Testis (tissue), 2 donors: ENCODE measurements at regions not wholly inside any gene's neighbourhood (a gene's known extent, or its start where the extent isn't known, plus 50 kb on each side); places are given as distances from the start of the nearest gene placed in this dataset.

Experiments
- DNase-seq: peaks from one replicate; pipeline ENCODE4 v3.0.0-alpha.2; 2019
- H3K27ac ChIP-seq, 2 donors: fragments of 200-600 bp; sonication (generic); one replicate each; pipeline ENCODE4 v1.5.1; 2019
- H3K27me3 ChIP-seq: fragments of 200-600 bp; sonication (generic); one replicate; pipeline ENCODE4 v1.5.1; 2019
- H3K36me3 ChIP-seq: fragments of 200-600 bp; sonication (generic); one replicate; pipeline ENCODE4 v1.5.1; 2017; ENCODE audit warnings: low read depth; ENCODE audit errors: missing control alignments
- H3K4me1 ChIP-seq: fragments of 200-600 bp; sonication (generic); one replicate; pipeline ENCODE4 v1.5.1; 2019
- H3K4me3 ChIP-seq, 2 donors: fragments of 200-600 bp; sonication (generic); one replicate each; pipeline ENCODE4 v1.5.1; 2017 to 2019
- H3K9me3 ChIP-seq: fragments of 200-600 bp; sonication (generic); one replicate; pipeline ENCODE4 v1.5.1; 2017
- POLR2A ChIP-seq: fragments of 450-650 bp; IDR thresholded peaks from one replicate; pipeline ENCODE4 v1.6.1; 2017; ENCODE audit warnings: antibody characterized with exemption, mild to moderate bottlenecking, moderate library complexity
- WGBS, 2 donors: methylation state at CpG; one replicate each; pipeline ENCODE4 v1.1.5; 2018; 5-methylcytosine and 5-hydroxymethylcytosine counted together
- intact Hi-C: fragments of 100-400 bp; cut with DNase I; formaldehyde crosslinking; loops from one replicate; pipeline ENCODE4 v1.15.1; 2023; ENCODE audit warnings: low total_unique reads
- TF ChIP-seq, protein P1 (sequence below), 3 experiments: fragments of 450-650 bp in 2 of 3; fragments of 200-600 bp in 1 of 3; sonication (generic) in 1 of 3; IDR thresholded peaks; one replicate each; pipeline ENCODE4 v1.5.1; 2016 to 2019; ENCODE audit warnings: antibody characterized with exemption in 3 of 3, mild to moderate bottlenecking in 2 of 3, moderate library complexity in 1 of 3

DNA sequence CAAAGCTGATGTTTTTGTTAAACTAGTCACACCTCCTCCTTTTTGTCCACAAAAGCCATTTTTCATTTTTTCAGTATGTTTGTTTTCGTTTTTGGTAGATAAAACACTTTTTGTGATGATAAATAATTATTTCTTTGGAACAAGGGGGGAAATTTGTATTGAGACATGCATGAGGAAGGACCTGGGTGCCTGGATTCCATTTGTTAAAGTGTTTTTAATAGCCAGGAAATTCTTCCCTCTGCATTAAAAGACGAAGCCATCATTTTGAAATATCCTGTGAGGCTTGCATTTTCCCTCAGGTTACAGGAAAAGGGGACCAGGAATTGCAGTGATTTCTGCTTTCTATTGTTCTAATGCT is 52.1 kb upstream of the CTLA4 start:
- intact Hi-C loops, result no loop called here
- Histone ChIP-seq H3K4me1 (peaks cover 5% of the 10 kb centered on the region), H3K27me3 (no peaks in the 10 kb centered on the region), H3K36me3 (no peaks in the 10 kb centered on the region), H3K9me3 (no peaks in the 10 kb centered on the region), H3K27ac (no peak overlapping the region), H3K4me3 (no peak overlapping the region)
- WGBS, 2 donors, result 17 to 22% methylated on average over 2 of the region's 2 CpGs
- DNase-seq, result no peak
- no peak for TF ChIP-seq POLR2A
- TF ChIP-seq, protein P1, sequence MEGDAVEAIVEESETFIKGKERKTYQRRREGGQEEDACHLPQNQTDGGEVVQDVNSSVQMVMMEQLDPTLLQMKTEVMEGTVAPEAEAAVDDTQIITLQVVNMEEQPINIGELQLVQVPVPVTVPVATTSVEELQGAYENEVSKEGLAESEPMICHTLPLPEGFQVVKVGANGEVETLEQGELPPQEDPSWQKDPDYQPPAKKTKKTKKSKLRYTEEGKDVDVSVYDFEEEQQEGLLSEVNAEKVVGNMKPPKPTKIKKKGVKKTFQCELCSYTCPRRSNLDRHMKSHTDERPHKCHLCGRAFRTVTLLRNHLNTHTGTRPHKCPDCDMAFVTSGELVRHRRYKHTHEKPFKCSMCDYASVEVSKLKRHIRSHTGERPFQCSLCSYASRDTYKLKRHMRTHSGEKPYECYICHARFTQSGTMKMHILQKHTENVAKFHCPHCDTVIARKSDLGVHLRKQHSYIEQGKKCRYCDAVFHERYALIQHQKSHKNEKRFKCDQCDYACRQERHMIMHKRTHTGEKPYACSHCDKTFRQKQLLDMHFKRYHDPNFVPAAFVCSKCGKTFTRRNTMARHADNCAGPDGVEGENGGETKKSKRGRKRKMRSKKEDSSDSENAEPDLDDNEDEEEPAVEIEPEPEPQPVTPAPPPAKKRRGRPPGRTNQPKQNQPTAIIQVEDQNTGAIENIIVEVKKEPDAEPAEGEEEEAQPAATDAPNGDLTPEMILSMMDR (IDR thresholded peaks at IDR 0.05), result no peak

DNA sequence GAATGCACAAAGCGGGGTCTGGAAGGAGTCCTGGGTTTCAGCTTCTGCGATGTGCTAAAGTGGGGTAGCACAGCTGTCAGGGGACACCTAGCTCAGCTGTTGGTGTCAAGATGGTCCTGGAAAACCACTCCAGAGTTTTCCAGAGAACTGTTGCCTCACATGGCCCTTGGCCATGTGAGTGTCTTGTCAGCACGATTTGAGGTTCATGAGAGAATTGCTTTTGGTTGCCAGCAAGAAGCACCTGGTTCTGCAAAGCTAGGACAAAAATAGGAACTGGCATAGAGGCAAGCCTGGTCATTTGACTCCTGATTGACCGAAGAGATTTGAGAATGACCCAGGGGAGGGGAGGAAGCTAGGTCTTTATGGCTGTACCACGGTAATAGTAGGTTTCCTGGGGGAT is 50.4 kb upstream of the CTLA4 start:
- no peak for DNase-seq
- Histone ChIP-seq H3K4me1 (peaks cover 5% of the 10 kb centered on the region), H3K9me3 (no peaks in the 10 kb centered on the region), H3K36me3 (no peaks in the 10 kb centered on the region), H3K4me3 (no peak overlapping the region), H3K27me3 (no peaks in the 10 kb centered on the region), H3K27ac (no peak overlapping the region)
- intact Hi-C loops, result no loop called here
- WGBS, 2 donors, result 77 to 92% methylated on average over 5 of the region's 5 CpGs
- TF ChIP-seq, protein P1 (IDR thresholded peaks at IDR 0.05), result no peak
- TF ChIP-seq POLR2A, result no peak
